GM19463 (cell line): ENCODE measurements at regions not wholly inside any gene's neighbourhood (a gene's known extent, or its start where the extent isn't known, plus 50 kb on each side); places are given as distances from the start of the nearest gene placed in this dataset.
"Not testable (repeated sequence)": the region's sequence is repeated elsewhere in the genome, so short reads cannot be mapped to it uniquely, and the experiment has no call there.

Experiments
- ATAC-seq: cut with Tn5 transposase; IDR thresholded peaks from one replicate; pipeline ENCODE4 v1.9.1; 2021; ENCODE audit warnings: mild to moderate bottlenecking, moderate library complexity; ENCODE audit not compliant: unreplicated experiment

DNA sequence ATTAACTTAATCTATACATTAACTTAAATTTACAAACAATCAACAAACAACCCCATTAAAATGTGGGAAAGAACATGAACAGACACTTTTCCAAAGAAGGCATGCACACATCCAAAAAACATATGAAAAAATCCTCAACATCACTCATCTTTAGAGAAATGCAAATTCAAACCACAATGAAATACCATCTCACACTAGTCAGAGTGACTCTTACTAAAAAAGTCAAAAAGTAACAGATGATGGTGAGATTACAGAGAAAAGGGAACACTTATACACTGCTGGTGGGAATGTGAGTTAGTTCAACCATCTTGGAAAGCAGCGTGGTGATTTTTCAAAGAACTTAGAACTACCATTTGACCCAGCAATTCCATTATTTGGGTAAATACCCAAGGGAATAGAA, 759.2 kb upstream of the SLITRK1 start:
- no peak for ATAC-seq

DNA sequence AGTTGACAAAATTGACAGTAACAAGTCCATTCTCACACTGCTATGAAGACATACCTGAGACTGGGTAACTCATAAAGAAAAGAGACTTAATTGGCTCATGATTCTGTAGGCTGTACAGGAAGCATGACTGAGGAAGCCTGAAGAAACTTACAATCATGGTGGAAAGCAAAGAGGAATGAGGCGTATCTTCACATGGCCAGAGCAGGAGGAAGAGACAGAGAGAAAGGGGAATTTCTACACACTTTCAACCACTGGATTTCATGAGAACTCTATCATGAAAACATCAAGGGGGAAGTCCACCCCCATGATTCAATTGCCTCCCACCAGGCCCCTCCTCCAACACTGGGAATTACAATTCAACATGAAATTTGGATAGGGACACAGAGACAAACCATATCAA, 758.4 kb upstream of the SLITRK1 start:
- no peak for ATAC-seq

DNA sequence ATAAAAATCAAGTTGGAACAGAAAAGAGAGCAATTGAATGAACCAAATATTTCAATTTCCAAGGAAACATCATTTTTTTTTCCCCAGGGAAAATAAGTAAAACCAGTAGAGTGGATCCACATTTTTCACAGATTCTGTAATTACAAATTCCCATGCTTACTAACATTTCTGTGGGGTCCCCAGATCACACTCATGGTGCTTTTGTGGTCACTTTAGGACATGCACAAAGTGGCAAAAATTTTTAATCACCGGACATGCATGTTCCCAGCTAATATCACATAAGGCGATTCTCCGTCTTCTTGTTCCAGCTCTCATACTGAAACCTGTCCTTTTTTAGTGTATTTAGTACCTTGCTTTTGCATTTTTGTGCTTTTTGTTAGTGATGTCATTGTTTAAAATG, 748.2 kb upstream of the SLITRK1 start:
- no peak for ATAC-seq

DNA sequence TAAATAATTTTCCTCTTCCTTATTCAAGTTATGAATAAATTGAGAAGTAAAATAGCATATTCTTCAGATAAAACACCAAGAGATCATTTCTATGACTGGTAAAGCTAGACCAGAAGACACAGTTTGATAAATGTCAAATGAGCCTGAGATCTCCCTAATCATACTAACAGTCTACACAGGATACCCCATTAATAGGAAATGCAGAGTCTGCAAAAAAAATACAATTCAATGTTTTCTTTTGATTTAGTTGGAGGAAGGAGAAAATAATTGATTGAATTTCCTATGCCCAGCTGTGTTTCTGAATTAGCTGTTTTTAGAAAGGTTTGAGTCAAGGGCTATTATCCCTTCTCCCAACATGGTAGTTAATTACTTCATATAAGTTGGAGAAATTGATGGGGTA, 734.6 kb upstream of the SLITRK1 start:
- ATAC-seq = no peak

DNA sequence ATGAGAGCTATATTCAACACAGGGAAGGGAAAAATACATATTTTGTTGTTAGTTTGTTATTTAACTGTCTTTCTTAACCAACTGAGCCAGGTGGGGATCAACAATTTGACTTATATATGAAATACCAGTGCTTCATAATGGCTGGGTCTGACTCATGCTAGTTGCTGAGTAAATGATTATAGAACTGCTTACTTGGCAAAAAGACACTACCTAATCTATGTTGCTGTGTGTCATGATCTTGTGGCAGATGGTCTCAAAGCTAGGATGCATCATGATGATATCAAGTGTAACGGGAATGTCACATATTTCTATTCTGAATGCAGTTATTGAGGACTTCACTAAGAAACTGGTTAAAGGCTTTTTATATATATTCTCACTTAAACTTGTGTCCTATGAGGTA, 727.4 kb upstream of the SLITRK1 start:
- ATAC-seq = no peak

DNA sequence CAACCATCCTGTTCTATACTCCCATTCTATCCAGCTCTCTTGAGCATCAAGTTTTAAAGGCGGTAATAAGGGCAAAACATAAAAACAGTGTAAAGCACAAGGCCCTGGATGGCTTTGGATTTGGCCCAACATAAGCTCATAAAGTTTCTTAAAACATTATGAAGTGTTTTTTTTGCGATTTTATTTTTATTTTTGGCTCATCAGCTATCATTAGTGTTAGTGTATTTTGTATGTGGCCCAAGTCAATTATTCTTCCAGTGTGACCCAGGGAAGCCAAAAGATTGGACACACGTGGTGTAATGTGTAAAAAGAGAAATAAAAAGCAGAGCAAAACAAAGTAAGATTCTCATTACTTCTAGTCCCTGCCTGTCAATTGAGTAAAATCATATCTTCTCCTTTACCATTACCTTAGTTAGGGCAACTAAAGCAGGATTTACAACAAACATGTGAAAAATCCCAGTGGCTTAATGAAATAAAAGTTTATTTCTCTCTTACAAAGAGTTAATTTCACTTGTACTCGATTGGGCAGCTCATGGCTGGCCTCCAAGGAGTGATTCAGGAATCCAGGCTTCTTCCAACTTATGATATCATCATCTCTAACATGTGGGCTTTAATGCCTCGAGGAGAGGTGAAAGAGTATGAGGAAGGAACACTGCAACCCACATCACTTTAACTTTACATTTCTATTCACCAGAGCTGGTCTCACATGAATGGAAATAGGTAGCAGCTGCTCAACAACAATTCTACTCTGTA, 725.2 kb upstream of the SLITRK1 start:
- ATAC-seq = no peak

DNA sequence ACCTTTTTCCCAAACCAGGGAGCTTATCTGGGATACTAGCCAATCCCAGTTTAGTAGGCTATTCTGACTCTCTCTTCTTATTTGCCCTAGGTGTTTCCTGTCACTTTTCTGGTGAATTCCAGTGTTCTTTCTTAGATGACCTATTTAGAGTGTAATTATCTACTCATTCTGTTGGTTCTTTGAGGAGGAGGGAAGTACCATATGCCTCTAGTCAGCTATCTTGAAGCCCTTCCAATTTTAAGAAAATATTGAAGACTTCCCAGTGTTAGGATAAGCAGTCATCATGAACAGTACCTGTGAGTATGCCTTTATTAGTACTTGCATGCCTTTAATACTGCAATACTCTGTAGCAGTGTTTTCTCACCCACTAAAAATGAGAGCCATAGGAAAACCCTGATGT, 724.3 kb upstream of the SLITRK1 start:
- ATAC-seq = no peak

DNA sequence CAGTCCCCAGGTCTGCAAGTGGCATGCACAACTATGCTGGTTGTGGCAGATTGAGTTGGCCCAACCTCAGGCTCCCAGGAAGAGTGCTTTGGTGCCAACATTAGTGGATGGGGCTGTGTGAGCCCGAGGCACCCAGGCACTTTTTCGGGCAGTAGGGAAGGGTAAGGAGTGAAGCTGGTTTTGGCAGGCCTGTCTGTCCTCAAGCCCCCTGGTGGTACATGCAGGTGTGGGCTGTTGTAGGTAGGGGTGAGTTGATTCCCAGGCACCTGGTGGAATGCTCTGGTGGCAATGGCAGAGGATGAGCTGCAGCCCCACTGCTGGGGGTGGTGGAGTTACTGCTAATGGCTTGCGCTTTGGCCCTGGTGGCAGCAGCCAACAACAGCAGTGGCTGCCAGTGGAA, 723.7 kb upstream of the SLITRK1 start:
- ATAC-seq = no peak

DNA sequence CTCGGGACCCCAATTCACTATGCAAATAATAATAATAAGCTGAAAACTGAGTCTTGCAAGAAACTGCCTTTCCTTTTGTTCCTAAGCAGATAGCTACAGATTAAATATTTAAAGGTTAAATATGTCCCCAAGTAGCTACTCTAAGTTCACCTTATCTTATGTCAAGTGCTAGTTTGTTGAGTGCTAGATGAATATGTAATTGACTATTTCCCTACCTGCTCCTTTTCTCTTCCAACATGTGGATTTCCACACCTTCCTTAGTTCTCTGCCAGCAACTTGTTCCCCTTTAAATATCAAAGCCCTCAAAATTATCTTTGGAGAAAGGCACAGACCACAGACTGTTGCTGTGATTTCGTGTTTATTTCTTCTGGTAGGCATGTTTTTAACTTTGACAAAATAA, 709.2 kb upstream of the SLITRK1 start:
- no peak for ATAC-seq

DNA sequence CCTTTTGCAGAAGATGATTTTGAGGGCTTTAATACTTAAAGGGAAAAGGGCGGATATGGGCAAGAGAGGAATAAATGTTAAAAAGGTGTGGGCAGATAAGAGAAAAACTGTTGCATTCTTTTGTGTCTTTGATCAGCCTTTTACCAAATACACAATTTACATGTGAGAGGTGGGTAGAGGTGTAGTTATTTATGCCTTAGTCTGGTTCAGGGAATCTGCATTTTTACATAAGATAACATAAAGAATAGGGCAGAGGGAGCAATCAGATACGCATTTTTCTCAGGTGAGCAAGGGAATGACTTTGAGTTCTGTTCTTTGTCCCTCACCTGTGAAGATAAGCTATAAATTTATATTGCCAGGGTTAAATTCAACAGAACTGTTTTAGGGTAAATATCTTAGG, 708.4 kb upstream of the SLITRK1 start:
- no peak for ATAC-seq

DNA sequence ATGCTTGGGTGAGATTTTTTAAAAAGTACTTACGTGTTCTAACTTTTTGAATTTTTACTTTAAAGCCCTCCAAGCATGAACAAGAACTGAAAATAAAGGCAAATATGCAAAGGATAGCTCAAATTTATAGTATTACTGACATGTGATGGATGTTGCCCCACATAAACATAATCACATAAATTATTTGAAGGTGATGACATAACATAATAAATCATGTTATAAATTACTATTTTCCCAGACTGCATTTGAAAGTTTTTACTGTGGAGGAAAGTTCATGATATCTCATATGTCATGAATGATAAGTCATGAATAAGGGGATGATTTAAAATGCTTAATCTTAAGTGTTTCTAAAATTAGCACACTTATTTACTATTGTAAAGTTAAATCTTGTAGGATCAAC, 705.7 kb upstream of the SLITRK1 start:
- no peak for ATAC-seq

DNA sequence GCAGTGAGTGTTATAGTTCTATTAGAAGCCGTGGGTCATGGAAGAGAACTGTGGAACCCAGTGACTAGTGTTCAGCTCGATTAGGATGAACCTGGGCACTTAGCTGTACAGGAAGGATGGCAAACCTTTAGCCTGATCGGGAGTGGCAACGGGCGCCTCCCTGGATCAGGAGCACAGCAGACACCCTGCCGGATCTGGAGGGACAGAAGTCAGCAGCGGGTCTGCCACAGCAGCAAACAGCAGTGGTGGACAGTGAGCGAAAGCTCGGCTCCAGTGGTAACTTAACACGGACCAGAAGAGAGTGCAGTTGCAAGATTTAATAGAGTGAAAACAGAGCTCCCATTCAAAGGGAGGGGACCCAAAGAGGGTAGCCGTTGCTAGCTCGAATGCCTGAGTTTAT, 697.6 kb upstream of the SLITRK1 start:
- not testable (repeated sequence) for ATAC-seq

DNA sequence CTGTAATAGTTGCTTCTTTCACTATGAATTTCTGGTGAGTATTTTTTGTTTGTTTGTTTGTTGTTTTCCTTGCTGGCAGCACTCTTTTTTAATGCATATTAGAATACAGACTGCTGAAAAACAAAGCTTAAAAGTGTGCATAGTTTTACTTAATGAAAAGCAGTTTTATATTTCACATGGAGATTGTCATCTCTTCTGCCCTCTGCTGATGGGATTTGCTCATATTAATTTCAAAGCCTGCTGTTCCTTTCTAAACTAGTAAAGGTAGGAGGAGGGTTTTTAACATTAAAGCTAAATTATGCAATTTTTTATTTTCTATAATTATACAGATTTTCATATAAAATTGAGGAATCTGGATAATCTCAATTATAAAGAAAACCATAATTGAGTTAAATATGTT, 692.6 kb upstream of the SLITRK1 start:
- ATAC-seq = no peak

DNA sequence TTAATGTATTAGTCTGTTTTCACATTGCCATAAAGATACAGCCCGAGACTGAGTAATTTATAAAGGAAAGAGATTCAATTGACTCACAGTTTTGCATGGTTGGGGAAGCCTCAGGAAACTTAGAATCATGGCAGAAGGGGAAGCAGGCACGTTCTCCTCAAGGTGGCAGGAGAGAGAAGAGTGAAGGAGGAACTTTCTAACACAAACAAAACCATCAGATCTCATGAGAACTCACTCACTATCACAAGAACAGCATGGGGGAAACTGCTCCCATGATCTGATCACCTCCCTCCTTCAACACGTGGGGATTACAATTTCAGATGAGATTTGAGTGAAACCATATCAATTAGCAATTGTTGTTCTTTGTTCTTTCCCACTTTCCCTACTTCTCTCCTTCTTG, 689.0 kb upstream of the SLITRK1 start:
- ATAC-seq = no peak

DNA sequence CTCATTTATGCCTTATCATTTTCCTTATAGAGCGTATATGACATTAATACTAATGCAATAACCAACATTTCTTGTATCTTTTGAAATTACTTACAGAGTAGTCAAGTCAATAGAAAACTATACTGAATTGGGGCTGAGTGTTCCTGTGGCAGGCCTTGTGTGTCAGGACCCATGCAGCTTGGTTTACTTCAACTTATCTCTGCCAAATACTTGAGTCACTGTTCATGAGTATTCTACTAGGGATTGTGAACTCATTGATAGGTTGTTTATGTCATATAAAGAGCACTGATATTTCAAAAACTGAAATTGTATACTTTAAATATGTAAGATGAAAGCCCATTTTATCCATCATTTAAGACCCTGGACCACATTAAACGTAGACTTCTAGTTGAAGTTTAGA, 688.6 kb upstream of the SLITRK1 start:
- ATAC-seq = no peak

DNA sequence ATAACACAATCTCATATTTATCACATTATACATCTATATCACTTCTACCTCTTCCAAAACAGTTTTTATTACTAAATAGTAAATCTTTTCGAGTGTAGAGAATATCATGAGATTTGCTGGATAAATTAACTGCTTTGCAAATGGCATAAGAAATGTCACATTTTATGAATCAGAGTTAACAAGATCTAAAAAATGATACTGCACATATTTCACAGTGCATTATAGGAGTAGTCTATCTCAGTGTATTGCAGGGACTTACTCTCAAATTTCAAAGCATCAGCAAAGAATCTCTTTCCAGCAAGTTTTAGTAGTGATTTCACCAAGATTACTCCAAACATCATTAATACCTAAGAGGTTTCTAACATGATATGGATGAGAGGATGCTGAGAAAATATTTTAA, 687.1 kb upstream of the SLITRK1 start:
- ATAC-seq = no peak

DNA sequence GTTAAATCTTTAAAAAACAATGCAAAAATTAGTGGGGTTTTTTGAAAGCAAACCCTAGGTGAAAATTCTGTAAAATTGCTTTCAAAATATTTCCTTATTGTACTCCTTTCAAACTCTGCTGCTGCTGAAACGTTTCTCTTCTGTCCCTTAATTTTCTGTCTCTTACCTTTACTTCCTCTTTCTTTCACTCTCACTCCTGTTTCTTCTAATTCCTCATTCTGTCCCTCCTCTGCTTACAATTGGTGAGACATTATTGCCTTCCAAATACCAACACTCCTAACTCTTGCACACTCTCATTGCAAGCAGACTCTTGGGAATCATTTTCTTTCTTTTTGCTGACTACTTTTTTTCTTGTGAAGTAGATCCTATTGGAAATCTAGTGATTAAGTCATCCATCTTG, 685.6 kb upstream of the SLITRK1 start:
- ATAC-seq = no peak

DNA sequence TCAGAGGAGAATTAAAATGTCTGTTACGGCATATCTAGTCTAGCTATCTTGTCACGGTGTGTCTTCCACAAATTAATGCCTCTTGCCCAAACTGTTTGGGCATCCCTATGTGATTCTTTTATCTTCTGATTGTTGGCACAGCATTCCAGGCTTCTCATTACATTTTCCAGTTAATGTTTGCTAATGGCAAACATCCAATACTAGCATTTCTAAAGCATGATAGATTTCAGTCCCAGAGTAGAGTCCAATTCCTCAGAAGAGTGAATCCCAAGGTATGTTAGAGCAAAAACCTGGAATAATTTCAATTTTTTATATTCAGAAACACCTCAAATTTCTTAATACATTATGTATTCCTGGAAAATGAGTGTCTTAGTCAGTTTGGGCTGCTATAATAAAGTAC, 684.5 kb upstream of the SLITRK1 start:
- no peak for ATAC-seq

DNA sequence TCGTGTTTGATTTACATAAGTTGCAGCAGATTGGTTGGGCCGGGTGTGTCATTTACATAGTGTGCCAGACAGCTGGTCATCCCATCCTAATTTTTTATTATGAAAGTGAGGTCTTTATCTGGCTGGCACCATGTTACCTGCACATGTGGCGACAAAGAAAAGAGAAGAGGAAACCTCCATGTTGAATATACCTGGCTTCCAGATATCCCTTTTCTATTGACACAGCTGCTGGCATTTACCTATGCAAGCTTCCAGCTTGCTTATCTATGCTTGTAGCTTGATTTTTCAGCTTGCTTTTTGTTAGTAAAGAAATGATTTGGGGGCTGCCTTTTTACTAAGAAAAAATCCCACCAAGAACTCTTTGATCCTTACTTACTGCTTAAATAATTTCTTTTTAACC, 681.3 kb upstream of the SLITRK1 start:
- ATAC-seq = no peak

DNA sequence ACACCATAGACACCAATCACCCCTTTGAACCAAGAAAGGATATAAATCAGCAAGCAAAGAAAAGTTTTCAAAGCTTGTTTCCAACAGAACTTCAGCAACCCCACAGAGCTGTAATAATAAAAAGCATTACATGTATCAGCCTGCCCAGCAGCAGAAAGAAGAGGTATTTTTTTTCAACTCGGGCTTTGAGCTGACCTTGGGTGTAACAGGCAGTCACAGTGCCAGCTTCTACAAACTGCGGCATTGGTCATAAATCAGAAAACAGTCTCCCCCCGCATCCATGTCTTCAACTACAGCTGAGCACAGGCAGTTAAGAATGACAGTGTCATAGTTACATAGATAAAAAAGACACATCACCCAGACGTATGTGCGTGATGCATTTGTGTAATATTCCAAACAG, 671.0 kb upstream of the SLITRK1 start:
- ATAC-seq = no peak

DNA sequence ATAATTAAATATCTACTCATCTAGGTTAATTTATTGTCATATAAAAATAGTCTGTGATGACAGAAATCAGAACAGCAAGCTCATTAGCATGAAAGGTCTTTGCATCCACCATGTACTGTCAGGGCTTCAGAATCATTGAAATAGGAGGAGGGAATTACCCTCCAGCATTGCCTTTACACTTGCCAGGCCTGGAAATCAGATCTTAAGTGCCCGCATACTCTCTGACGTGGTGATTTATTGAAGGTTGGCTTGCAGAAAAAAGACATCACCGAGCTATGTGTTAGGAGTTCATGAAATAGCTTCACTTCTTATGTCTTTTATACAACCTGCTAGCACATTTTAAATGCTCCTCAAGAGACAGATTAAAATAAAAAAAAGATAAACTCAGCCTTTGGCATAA, 661.7 kb upstream of the SLITRK1 start:
- no peak for ATAC-seq

DNA sequence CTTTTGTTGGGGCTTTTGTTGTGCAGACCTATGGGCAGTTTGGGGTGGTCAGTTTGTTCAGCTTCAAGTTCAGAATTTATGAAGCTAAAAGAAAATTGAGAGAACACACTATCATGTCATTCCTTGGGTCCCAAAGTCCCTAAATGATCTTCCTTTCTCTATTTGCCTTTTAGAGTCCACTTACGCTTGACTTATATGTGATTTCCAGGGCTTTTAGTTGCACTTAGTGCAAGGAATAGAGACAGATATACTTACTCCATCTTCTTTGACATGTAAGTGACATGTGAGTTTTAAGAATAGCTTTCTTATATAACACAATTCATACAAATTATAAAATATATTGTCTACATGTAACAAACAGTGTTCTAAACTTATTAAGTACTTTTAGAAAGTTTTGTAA, 660.1 kb upstream of the SLITRK1 start:
- no peak for ATAC-seq

DNA sequence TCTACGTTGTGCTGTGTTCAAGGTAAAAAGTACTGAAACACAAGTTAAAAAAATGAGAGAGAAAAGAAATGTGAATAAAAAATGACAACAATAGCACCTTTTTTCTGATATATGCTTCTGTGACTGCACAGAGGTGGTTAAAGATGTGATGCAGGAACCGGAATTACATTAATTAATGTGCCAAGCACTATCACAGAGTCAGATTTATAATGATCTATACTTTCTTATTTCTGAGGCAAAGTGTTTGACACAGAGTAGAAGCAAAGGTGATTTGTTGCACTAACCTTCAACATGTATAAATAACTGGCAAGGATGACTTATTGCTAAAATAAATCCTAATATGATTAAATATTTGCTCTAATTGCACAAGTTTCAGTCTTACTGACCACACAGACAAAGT, 654.6 kb upstream of the SLITRK1 start:
- ATAC-seq = no peak
